Breast epithelium (tissue), 3 donors: ENCODE measurements at regions not wholly inside any gene's neighbourhood (a gene's known extent, or its start where the extent isn't known, plus 50 kb on each side); places are given as distances from the start of the nearest gene placed in this dataset.

ENCODE experiments used
- CTCF ChIP-seq, 3 donors: fragments of 450-650 bp; IDR thresholded peaks; one replicate each; pipeline ENCODE4 v1.5.1; 2016 to 2017; ENCODE audit warnings: antibody characterized with exemption in 3 of 3, mild to moderate bottlenecking in 3 of 3, moderate library complexity in 3 of 3
- POLR2A ChIP-seq: fragments of 450-650 bp; IDR thresholded peaks from one replicate; pipeline ENCODE4 v1.6.1; 2016; ENCODE audit warnings: antibody characterized with exemption, mild to moderate bottlenecking, moderate library complexity

GRCh38 chr21:18529254-18529653, 125.7 kb upstream of the TMPRSS15 start:
- TF ChIP-seq CTCF (IDR thresholded peaks at IDR 0.05) (no peak), POLR2A (no peak)
